IMR-90 (cell line): ENCODE measurements at regions not wholly inside any gene's neighbourhood (a gene's known extent, or its start where the extent isn't known, plus 50 kb on each side); places are given as distances from the start of the nearest gene placed in this dataset.

ENCODE experiments used
- BHLHE40 ChIP-seq: fragments of 150-350 bp; IDR thresholded peaks from 2 replicates; pipeline ENCODE4 v1.6.1; 2016; ENCODE audit warnings: mild to moderate bottlenecking, low read depth, low read length
- SMC3 ChIP-seq: fragments of 150-350 bp; IDR thresholded peaks from 2 replicates; pipeline ENCODE4 v1.6.1; 2016; ENCODE audit warnings: low read depth, mild to moderate bottlenecking, antibody characterized with exemption, low read length, moderate library complexity

GRCh38 chrX:6384921-6385320 is 150.0 kb downstream of the VCX3A start:
- TF ChIP-seq SMC3 (no peak), BHLHE40 (no peak)
